ENCODE measurements at regions not wholly inside any gene's neighbourhood (a gene's known extent, or its start where the extent isn't known, plus 50 kb on each side); places are given as distances from the start of the nearest gene placed in this dataset.

GRCh38 chr7:45324683-45325237 lies 167.2 kb downstream of the RAMP3 start:
- Histone ChIP-seq H3K9me2 (ENCODE audit: insufficient read depth) (no peaks in the 10 kb centered on the region), H3K4me3 (replicated peaks in 1 of 2; ENCODE audit: low read depth in 1 of 2, low read length in 2 of 2) (no peak overlapping the region), H3K9me3 (ENCODE audit: control insufficient read depth in 1 of 2, insufficient read depth in 1 of 2, low read depth in 1 of 2, low read length in 2 of 2) (no peaks in the 10 kb centered on the region), H3K27ac (ENCODE audit: low read depth, low read length) (no peak overlapping the region), H4K20me1 (ENCODE audit: insufficient read depth) (no peaks in the 10 kb centered on the region), H3K9ac (ENCODE audit: low read length) (no peak overlapping the region), H3K79me2 (ENCODE audit: insufficient read depth, low read length) (no peaks in the 10 kb centered on the region), H3K4me1 (ENCODE audit: control insufficient read depth in 1 of 2, insufficient read depth in 2 of 2, low read length in 2 of 2) (no peaks in the 10 kb centered on the region), H3K4me2 (ENCODE audit: low read length) (no peak overlapping the region), H3K36me3 (ENCODE audit: control insufficient read depth in 1 of 2, insufficient read depth in 2 of 2, low read length in 2 of 2) (no peaks in the 10 kb centered on the region), H2AFZ (ENCODE audit: low read depth, low read length, poor library complexity, severe bottlenecking) (no peak overlapping the region), H3K27me3 (ENCODE audit: insufficient read depth, low read length) (no peaks in the 10 kb centered on the region; the same call in 1 of the 2 replicates)
- DNase-seq (ENCODE audit: low read depth, low spot score) = no peak
- TF ChIP-seq ZFX (IDR thresholded peaks at IDR 0.05) = no peak
- TF ChIP-seq MAX (IDR thresholded peaks at IDR 0.05) = no peak
- no peak for TF ChIP-seq ATF3 (IDR thresholded peaks at IDR 0.05)
- TF ChIP-seq EZH2phosphoT487 (IDR thresholded peaks at IDR 0.05; ENCODE audit: borderline replicate concordance) = no peak
- TF ChIP-seq CBX3 (IDR thresholded peaks at IDR 0.05; ENCODE audit: low read depth) = no peak
- TF ChIP-seq CEBPB (IDR thresholded peaks at IDR 0.05; ENCODE audit: low read depth) = no peak
- no peak for TF ChIP-seq RAD21 (IDR thresholded peaks at IDR 0.05; ENCODE audit: low read depth)
- no peak for TF ChIP-seq JUND (IDR thresholded peaks at IDR 0.05)
- TF ChIP-seq FOSL1 (IDR thresholded peaks at IDR 0.05; ENCODE audit: low read depth) = no peak
- no peak for TF ChIP-seq CTCF (IDR thresholded peaks at IDR 0.05 in 2 of 3, conservative IDR thresholded peaks at IDR 0.05 in 1 of 3; ENCODE audit: borderline replicate concordance in 1 of 3, insufficient read depth in 1 of 3, low read depth in 2 of 3, low read length in 2 of 3)
- TF ChIP-seq SP1 (IDR thresholded peaks at IDR 0.05; ENCODE audit: low read depth) = no peak
- no peak for TF ChIP-seq ELF1 (IDR thresholded peaks at IDR 0.05; ENCODE audit: borderline replicate concordance, low read depth)
- no peak for TF ChIP-seq TCF7L2 (IDR thresholded peaks at IDR 0.05; ENCODE audit: borderline replicate concordance, extremely low read depth, insufficient read depth, insufficient read length)
- no peak for TF ChIP-seq YY1 (IDR thresholded peaks at IDR 0.05; ENCODE audit: extremely low read depth, insufficient replicate concordance, low read depth, low read length)
- TF ChIP-seq POLR2A (IDR thresholded peaks at IDR 0.05; ENCODE audit: borderline replicate concordance, extremely low read depth, insufficient read depth, insufficient read length) = no peak
- no peak for TF ChIP-seq POLR2AphosphoS5 (IDR thresholded peaks at IDR 0.05; ENCODE audit: low read depth, low read length)
- TF ChIP-seq EGR1 (IDR thresholded peaks at IDR 0.05; ENCODE audit: low read depth) = no peak
- no peak for TF ChIP-seq EZH2 (IDR thresholded peaks at IDR 0.05)
- intact Hi-C loops (cut with micrococcal nuclease) = no loop called here
- ChIA-PET CTCF (no interaction called here), POLR2A (no interaction called here), RAD21 (ENCODE audit: low non-redundant PET in 1 of 2, low total read pairs in 2 of 2, uncharacterized antibody in 2 of 2, unreplicated experiment in 2 of 2) (no interaction called here)
- BruUV-seq (replicated peaks) = no TSS peak
- no peak for ATAC-seq

All from HCT116 (cell line).